HG03060 (cell line): ENCODE measurements at regions not wholly inside any gene's neighbourhood (a gene's known extent, or its start where the extent isn't known, plus 50 kb on each side); places are given as distances from the start of the nearest gene placed in this dataset.
"Not testable (repeated sequence)": the region's sequence is repeated elsewhere in the genome, so short reads cannot be mapped to it uniquely, and the experiment has no call there.

Experiments used
- ATAC-seq: cut with Tn5 transposase; IDR thresholded peaks from one replicate; pipeline ENCODE4 v1.9.1; 2021; ENCODE audit warnings: low read depth, moderate number of reproducible peaks; ENCODE audit not compliant: unreplicated experiment

GRCh38 chr4:117893207-117893606 lies 141.1 kb upstream of the NDST3 start:
- no peak for ATAC-seq

- ATAC-seq, result no peak
These were observed 135.8 kb upstream of the NDST3 start for GRCh38 chr4:117898496-117898895.

GRCh38 chr4:117900832-117901231 lies 133.5 kb upstream of the NDST3 start:
- ATAC-seq, result no peak

- ATAC-seq, result no peak
These were observed 126.6 kb upstream of the NDST3 start for GRCh38 chr4:117907646-117908045.

GRCh38 chr4:117908306-117909207 lies 125.7 kb upstream of the NDST3 start:
- ATAC-seq, result no peak

- no peak for ATAC-seq
These were observed 117.6 kb upstream of the NDST3 start for GRCh38 chr4:117916728-117917127.

GRCh38 chr4:117922311-117922710 lies 112.0 kb upstream of the NDST3 start:
- ATAC-seq, result not testable (repeated sequence)

- ATAC-seq, result not testable (repeated sequence)
These were observed 106.5 kb upstream of the NDST3 start for GRCh38 chr4:117927823-117928222.

- ATAC-seq, result no peak
These were observed 92.7 kb upstream of the NDST3 start for GRCh38 chr4:117941611-117942010.

GRCh38 chr4:117949621-117950020 lies 84.7 kb upstream of the NDST3 start:
- ATAC-seq, result no peak

GRCh38 chr4:117957571-117957970 lies 76.7 kb upstream of the NDST3 start:
- no peak for ATAC-seq

GRCh38 chr4:117965622-117966021 lies 68.7 kb upstream of the NDST3 start:
- no peak for ATAC-seq

GRCh38 chr4:117968606-117969005 lies 65.7 kb upstream of the NDST3 start:
- ATAC-seq, result no peak

GRCh38 chr4:117971403-117971802 lies 62.9 kb upstream of the NDST3 start:
- no peak for ATAC-seq

GRCh38 chr4:117983541-117984365 lies 50.5 kb upstream of the NDST3 start:
- ATAC-seq, result no peak

- no peak for ATAC-seq
These were observed 50.0 kb upstream of the NDST3 start for GRCh38 chr4:117984366-117984680.
